Suppressor macrophage treated with lipopolysaccharide for 4 hours (primary cell): ENCODE measurements at regions not wholly inside any gene's neighbourhood (a gene's known extent, or its start where the extent isn't known, plus 50 kb on each side); places are given as distances from the start of the nearest gene placed in this dataset.

Source experiments
- DNase-seq: peaks from one replicate; pipeline ENCODE4 v3.0.0-alpha.2; 2020

DNA sequence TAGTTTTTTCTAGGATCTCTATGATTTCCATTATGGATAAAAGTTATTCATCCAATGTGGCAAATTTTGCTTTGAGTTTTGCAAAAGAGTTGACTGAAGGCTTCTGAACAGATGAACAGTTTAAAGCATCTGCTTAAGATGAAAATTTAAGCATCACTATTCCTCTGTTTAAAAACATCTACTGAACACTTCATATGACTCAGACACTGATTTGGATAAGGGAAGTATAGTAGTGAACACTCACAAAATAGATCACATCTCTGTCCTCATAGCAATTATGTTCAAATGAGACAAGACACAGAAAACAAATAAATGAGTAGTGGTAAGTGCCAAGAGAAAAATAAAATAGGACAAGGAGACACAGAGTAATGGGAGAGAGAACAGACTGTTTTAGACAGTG lies 157.3 kb downstream of the MBL2 start:
- DNase-seq, result no peak

DNA sequence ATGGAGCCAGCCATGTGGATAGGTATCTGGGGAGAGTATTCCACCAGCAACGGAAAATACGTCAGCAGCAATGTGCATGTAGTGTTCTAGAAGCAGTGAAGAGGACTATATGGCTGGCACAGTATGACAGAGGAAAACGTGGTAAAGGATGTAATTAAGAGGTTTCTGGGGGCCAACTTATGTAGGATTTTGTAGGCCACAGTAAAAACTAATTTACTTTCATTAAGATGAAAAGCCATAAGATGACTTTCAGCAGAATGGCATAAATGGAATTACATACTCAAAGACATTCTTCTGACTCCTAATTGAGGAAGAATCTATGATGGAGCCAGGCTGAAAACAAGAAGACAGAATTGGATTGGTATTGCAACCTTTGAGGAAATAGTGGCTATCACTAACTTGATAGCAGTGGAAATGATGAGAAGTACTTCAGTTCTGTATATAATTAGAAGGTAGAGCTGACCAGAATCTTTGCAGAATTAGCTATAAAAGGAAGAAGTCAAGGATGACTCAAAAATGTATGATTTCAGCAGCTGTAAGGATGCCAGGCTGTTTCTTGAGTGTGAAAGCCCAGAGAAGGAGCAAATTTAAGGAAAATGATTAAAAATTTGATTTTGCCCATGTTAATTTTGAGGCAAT lies 156.7 kb downstream of the MBL2 start:
- DNase-seq, result no peak

DNA sequence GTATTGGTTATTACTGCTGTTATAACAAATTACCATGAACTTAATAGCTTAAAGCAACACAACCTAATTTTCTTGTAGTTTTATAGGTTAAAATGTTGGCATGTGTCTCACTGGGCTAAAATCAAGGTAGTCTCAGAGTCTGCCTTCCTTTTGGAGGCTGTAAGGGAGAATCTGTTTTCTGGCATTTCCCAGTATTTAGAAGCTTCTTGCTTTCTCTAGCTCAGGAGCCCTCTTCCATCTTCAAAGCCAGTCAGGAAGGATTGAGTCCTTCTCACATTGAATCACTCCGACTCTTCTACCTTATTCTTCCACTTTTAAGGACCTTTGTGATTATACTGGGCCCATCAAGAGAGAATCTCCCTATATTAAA lies 156.2 kb downstream of the MBL2 start:
- no peak for DNase-seq

DNA sequence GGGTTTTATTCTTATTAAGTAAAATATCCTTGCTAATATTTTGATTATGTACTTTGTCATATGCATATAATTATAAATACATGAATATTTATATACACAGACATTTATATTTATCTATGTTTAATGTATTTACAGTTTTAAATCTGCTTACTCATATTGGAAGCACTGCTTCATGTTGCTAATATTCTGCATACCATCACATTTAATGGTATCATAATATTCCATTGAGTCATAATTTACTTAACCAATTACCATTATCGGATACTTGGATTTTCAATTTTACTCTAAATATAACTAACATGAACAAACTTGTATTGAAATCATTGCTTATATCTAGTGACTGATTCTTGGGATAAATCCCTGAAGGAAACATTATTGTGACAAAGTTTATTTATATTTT lies 155.2 kb downstream of the MBL2 start:
- DNase-seq, result no peak

DNA sequence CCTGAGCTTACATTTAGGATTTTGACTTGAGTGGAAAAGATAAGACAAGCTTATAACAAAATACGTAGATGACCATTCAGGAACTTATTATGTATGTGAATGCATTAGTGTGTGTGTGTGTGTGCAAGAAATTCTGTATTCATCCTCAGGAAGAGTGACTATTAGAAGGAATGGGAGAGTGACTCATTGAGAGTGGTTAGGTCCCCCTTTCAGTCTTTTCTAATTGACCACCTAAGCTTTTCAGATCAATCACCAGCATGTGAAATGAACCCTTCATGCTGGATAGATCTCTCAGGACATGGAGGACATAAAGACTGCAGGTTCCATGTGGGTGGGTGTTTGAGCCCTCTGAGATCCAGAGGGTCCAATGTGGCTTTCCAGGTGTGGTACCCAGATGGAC lies 153.5 kb downstream of the MBL2 start:
- no peak for DNase-seq

DNA sequence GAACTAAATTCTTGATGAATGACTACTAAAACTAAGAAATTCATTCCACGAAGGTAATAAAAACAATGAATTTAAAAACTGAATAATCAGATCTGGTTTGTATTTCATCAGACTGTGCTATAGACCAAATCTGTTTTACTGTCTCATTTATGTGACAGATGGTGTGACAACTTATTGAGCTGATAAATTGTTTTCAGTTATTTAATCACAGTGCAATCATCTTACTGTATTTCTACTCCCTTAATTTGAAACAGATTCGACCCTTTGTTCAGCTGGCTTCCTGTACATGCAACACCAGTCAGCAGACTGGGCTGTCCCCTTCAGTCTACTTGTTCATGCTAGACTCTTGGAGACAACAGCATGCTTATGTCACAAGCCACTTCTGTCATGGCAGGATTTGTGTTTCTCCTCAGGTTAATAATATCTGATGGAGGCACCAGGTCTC lies 150.9 kb downstream of the MBL2 start:
- no peak for DNase-seq

DNA sequence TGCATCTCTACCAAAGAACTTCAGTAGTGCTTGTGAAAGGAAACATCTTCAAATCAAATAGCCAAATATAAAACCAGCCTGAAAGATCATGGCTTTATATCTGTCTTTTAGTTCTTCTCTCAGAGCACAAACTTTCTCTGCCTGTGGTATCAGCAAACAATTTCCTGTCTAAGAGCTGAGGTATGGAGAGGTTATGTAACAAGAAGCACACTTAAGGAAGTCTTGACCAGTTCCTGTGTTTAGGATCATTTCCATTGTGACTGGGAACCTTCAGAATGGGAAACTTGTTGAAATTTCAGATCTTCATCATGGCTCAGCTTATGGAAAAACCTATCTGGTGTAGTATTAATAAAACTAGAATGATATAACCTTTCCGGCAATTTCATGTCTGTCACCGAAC lies 148.8 kb downstream of the MBL2 start:
- DNase-seq, result no peak

DNA sequence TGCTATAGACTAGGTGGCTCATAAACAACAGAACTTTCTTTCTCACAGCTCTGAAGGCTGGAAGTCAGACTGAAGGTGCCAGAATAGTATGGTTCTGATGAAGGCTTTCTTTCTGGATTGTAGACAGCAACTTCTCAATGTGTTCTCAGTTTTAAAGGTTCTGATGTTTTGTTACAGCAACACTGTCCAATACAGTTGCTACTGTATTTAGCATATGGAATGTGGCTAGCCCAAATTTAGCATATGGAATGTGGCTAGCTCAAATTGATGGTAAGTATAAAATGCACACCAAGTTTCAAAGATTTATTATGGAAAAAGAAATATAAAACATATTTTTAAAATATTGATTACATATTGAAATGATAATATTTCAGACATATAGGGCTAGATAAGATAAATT lies 145.3 kb downstream of the MBL2 start:
- no peak for DNase-seq

DNA sequence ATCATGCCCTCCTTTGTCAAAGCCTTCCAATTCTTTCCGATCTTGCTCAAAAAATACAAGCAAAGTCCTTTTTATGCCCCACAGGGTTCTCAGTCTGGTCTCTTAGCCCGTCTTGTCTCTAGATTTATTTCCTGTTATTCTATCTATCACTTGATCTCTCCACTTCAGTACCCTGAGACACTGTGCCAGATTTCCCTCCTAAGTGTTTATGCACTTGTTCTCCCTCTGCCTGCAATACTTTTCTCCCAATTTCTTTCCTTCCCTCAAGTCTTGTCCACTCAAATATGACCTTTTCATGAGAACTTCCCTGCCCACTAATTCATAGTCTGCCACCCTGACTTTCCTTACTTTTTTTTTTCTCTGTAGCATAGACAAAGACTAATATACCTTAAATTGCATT lies 141.4 kb downstream of the MBL2 start:
- DNase-seq, result no peak

DNA sequence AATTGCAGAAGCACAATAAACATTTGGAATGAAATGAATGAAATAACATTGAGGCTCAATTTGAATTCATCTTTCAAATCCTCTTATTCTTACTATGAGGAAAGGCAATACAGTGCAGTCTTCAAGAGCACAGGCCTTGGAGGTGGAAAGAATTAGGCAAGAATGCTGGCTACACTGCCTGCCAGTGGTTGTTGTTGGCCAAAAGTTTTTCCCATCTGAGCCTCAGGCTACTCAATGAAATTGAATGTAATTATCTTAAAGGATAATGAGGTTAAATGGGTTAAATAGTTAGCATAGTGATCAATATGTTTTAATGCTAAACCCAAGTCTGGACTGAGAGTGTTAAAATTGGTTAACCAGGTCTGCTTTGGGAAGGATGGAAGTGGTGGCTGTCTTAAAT lies 140.9 kb downstream of the MBL2 start:
- no peak for DNase-seq

DNA sequence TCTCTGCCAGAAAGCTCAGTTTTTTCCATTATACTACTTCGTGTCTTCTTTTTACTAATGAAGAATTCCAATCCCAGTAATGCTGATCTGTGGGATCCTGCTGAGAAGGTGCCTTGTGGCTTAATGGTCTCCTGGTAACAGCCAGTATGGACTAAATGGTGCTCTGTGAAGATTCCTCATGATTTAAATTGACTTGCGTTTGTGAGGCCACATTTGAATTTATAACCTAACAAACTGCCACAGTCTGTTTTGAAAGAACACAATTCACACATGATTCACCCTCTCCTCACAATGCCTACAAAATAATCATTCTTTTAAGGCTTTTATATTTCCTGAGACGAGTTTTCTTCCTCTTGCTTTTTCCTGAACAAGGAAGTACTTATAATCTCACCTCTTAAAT lies 140.0 kb downstream of the MBL2 start:
- DNase-seq, result no peak

DNA sequence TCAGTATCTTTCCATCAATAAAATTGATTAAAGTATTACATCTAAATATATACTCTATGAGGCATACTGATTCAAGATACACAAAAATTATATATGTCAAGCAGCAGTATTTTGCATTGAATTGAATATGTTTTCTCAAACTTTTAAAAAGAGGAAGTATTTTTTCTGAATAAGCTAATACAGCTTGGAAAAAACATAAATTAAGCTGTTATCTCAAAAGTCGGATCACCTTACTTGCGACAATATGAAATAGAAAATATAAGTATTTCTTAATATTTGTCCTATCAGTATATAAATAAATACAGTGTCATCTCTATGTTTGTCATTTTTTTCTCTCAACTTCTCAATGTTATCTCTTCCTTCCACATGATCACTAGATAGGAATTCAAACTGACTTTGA lies 139.3 kb downstream of the MBL2 start:
- DNase-seq, result no peak

DNA sequence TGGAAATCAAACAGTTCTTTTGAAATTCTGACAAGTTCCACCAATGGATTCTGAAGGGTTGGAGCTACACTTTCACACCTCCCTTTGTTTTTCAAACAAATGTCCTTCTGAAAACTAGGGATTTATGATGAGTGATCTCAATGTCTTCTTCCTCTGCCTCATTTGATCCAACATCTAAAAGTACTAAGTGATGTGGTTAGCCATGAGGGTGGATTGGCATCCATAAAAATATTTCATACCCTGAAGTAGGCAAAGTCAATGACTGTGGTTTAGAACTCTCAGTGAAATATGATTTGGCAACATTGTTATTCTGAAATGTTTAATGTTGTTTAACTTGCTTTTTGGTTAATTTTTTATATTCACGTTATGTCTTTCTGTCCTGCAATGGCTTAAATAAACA lies 136.9 kb downstream of the MBL2 start:
- DNase-seq, result no peak

DNA sequence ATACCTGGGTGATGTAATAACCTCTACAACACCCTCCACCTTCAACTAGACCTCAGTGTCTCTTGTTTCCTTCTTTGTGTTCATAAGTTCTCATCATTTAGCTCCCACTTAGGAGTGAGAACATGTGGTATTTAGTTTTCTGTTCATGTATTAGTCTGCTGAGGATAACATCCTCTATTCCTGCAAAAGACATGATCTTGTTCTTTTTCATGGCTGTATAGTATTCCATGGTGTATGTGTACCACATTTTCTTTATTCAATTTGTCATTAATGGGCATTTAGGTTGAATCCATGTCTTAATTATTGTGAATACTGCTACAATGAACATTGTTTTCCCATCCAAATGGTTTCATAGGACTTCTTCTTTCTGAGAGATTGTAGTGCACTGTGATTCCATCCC lies 135.7 kb downstream of the MBL2 start:
- DNase-seq, result no peak

DNA sequence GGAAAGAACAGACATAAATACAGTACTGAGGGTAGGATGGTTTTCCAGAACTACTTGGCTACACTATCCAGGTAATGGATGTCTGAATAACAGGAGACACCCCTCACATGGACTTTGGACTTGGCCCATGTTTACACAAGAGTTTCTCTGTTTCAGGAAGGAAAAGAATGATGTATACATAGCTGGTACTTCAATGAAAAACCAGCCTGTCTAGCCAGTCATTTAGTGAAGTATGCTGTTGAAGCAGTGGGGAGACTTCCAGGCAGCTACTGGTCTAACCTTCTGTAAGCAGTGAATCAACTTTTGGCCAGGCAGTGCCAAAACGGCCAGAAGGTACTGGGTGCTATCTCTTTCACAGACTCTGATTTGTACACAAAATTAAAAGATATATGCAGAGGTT lies 135.0 kb downstream of the MBL2 start:
- no peak for DNase-seq

DNA sequence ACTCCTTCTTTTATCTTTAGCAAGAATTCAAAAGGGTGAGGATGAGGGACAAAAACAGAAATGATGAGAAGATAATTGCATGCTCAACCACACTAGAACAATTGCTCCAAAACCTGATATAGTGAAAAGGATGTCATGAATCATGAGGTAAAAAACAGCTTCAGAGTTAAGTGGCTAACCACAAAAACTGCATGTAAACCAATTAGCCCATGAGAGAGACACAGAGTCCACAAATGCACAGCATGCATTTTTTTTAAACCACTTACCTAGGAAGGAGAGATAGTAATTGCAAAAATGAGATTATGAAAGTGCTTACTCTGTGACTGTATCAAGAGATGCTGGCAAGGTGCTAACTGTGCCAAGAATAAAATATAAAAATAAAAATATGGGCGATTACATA lies 132.9 kb downstream of the MBL2 start:
- no peak for DNase-seq

DNA sequence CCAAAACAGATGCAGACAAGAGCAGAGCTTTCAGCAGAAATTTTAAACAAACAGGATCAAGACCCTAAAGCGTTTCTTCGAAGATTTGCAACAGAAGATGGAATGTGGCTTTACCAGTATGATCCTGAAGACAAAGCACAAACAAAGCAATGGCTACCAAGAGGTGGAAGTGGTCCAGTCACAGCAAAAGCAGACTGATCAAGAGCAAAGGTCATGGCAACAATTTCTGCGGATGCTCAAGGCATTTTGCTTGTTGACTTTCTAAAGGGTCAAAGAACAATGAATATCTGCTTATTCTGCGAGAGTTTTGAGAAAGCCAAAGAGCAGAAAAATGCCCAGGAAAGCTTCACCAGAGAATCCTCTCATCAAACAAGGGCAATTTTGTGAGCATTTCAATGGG lies 130.4 kb downstream of the MBL2 start:
- no peak for DNase-seq

DNA sequence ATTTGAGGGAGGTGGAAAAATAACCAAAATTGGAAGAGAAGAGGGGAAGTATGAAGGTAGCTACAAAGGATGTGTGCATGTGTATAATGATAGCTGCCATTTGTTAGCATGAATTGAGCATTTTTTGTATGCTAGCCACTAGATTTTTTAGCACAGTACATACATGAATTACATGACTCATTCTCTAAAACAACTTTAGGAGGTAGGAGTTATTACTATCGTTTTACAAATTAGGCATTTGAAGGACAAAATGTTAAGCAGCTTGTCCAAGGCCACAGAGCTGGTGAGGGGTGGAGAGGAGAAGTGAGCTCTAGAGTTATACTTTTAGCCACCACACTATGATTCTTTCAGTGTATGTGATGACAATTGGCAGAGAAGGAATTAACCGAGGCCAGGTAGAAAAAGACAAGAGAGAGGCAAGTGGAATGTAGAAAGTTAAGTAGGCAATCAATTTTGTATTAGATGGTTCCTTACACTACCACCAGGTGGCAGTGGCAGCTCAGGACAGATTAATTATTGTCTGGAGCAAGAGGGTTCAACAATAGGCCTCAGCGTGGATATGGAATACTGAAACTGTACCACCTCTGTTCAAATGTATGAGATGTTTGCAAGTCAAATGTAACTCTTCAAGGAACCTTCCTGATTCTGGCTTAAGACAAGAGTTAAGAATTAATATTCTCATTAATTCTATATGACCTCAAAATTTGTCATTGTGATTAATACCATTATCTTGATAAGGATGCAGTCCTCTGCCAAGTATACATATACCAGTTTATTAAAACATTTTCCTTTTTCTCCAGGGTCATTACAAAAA lies 128.0 kb downstream of the MBL2 start:
- DNase-seq, result peak; percentile 64

DNA sequence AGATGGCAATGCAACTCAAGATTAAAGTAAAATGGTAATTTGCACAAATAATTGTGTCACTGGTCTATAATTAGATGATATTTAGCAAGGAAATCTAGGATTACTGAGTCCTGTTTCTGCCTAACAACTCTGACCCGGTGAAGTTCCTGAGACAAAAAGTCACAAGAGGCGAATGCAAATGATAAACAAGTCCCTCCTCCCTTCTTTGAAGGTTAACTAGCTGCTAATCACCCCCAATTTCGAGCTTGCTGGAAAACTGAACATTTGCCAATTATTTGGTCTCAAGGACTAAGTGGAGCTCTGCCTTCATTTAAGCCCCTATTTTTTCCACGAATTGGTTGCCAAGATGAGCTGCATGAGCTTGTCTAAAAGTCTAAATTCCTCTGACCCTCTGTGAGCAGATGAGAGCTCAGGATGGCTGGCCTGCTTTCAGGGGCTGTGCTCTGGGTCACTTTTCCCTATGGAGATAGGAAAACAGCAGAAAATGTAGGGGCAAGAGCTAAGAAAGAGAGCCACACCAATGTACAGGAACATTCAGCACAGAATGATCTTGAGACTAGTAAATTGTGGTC lies 127.3 kb downstream of the MBL2 start:
- DNase-seq, result no peak

DNA sequence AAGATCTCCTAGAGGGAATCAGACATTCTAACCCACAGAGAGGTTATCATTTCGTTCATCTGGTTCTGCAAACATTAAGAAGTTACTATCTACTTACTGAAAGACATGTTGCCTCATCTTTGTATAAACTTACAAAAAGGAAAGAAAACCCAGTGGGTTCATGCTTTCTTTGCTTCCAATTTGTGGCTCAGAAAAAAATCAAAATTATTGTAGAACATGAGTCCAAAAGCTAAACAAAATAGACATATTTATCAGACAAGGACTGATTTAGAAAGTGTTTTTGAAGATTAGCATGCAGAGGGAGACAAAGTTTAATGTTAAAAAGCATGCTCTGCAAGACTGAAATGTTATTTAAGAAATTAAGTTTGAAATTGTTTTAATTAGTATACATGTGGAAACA lies 123.1 kb downstream of the MBL2 start:
- no peak for DNase-seq

DNA sequence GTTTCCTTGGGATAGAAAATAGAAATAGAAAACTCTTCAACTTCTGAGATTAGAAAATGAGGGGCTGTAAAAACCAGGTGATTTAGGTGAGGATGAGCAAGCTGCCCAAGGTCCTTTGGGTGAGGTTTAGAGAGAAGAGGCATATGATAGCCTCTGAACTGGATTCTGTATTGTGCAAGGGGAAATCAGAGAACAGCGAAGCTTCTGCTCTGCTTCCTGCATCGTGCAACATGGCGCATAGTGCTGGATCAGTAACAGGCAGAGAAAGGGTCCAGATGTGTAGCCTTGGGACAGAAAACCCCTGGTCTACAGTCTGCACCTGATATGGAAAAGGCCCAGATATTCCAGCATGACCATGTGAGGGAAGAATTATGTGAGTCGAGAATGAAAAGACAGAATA lies 121.7 kb downstream of the MBL2 start:
- no peak for DNase-seq

DNA sequence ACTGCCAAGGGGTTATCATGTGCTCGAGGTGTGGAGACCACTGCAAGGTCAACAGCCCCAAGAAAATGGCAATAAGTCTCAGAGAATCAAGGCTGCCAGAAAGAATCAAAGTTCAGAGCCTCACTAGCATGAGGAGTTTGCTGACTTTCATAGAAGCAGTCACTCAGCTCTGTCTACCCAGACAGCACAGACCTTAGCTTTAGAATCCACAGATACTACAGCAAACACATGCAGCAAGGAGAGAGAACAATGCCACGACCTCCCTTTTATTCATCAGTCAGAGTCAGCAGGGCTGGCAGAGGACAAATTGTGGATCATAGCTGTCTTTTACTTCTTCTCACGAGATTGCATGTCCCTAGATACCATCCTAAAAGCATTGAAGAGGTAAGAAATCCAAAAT lies 121.3 kb downstream of the MBL2 start:
- DNase-seq, result no peak

DNA sequence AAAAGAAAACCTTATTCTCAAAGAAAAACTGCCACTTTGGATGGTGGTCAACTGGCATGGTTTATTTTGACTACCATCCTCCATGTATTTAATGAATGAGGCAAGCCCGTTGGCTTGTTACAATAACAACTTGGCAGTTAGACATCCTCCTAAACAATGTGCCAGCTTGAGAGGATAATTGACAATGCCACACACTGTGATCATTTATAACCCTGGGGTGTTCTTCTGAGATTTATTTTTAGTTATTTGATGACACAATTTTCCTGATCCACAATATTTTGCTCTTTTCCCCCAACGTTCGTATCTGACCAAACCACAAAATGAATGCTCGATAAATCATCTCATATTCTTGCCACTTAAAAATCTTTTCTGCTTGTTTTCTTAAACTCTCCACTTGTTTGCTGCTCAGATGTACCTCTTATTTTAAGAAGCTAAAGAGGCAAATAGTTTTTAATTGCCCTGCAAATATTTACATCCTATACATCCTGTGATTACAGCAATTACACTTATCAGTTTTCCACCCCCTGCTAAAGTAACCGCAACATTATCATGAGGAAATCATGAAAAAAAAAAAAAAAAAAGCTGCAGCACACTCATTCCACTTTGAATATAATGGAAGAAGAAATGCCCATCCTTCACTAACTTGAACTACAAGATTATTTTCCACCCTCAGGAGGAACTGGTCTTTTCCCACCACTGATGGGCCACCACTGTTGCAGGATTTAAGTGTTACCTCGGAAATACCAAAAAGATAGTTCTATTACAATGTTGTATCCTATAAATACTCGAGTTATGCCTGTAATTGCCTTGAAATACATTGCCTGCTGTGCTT lies 119.9 kb downstream of the MBL2 start:
- no peak for DNase-seq
